Occipital lobe (tissue), 1 donor: ENCODE measurements at regions not wholly inside any gene's neighbourhood (a gene's known extent, or its start where the extent isn't known, plus 50 kb on each side); places are given as distances from the start of the nearest gene placed in this dataset.
"Not testable (repeated sequence)": the region's sequence is repeated elsewhere in the genome, so short reads cannot be mapped to it uniquely, and the experiment has no call there.

ENCODE experiments used
- DNase-seq: peaks from one replicate; lab custom pipeline; 2025; lab: John Stamatoyannopoulos, UW

GRCh38 chr1:56123826-56124225 lies 455.5 kb downstream of the PLPP3 start:
- no peak for DNase-seq

DNA sequence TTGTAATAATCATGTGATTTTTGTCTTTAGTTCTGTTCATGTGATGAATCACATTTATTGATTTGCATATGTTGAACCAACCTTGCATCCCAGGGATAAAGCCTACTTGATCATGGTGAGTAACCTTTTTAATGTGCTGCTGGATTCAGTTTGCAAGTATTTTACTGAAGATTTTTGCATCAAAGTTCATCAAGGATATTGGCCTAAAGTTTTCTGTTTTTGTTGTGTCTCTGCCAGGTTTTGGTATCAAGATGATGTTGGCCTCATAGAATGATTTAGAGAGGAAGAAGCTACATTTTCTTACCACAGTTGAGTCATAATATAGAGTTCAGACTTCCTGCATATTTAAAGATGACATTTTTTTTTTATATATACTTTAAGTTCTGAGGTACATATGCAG lies 455.9 kb downstream of the PLPP3 start:
- no peak for DNase-seq

- DNase-seq = no peak
Observed at GRCh38 chr1:56120021-56120420, 459.3 kb downstream of the PLPP3 start.

GRCh38 chr1:56118676-56119075 lies 460.7 kb downstream of the PLPP3 start:
- not testable (repeated sequence) for DNase-seq

GRCh38 chr1:56115701-56116100 lies 463.7 kb downstream of the PLPP3 start:
- DNase-seq = no peak

GRCh38 chr1:56113679-56114078 lies 465.7 kb downstream of the PLPP3 start:
- no peak for DNase-seq

DNA sequence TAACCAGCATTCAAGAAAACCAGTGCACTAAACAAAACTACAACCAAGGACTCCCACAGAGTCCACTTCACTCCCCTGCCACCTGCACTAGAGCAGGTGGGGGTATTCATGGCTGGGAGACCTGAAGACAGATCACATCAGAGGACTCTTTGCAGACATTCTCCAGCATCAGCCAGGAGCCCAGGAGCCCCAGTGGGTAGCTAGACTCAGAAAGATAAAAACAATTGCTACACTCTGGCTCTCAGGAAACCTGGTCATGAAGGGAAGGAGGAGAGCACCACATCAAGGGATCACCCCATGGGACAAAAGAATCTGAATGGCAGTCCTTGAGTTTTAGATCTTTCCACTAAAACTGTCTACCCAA lies 472.1 kb downstream of the PLPP3 start:
- no peak for DNase-seq

DNA sequence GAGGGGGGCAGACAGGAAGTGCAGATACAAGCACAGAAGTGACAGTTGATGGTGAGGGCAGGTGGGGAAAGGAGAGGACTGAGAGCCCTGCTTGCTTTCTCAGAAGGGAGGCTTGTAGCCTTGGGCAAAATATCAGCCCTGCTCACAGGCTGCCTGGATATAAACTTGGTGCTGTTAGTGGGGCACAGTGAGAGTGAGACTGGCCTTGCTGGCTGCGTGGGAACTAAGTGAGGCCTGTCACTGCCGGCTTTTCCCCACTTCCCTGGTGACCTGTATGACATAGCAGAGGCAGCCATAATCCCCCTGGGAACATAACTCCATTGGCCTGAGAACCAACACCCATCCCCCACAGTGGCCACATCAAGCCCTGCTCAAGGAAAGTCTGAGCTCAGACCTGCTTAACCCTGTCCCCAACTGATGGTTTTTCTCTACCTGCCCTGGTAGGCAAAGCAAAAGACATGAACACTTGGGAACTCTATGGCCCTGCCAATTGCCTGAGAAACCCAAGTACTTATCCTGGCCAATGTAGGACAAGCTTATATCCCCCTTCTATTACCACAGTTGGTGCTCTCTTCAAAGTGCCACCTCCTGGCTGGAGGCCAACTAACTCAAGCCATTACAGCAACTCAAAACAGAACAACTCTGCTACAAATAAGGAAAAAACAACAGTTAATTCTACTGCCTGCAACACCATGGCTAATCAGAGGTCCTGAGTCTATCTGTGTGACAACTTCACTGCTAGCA lies 472.7 kb downstream of the PLPP3 start:
- DNase-seq = no peak

DNA sequence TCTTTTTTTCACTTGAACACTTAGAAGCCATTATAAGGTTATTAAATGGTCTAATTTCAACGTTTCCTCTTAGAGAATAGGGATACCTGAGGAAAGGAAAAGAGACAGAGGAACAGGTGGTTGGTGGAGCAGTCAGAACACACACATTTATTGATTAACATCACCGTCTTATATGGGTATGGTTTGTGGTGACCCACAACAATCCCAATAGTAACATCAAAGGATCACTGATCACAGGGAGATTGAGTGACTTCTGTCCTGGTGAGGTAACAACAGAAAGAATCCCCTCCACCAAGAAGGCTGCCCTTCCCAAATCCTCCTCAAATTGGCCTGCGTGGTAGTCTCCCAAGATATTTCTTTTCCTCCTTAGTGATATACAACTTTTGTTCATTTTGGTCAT lies 474.0 kb downstream of the PLPP3 start:
- DNase-seq = no peak

DNA sequence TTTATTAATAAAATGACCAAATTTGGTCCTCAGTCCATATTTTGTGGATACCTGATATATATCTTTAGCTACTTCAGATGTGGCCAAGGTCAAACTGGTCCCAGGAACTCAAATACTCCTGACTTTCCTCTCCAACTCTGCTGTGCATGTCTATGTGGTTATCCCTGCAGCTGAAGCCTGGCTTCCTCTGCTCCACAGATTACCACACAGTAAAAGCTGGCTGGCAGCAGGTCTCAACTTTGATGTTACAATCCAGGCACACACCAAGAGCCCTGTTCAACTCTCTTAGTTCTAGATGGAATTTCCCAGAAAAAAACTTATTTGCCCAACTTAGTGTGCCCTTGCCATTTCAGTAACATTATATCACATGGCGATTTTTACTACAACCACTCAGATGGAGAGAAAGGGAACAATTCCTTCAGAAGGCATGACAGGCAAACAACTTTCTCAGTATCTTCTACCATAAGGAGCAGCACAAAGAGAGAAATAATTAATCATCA lies 479.5 kb downstream of the PLPP3 start:
- no peak for DNase-seq

DNA sequence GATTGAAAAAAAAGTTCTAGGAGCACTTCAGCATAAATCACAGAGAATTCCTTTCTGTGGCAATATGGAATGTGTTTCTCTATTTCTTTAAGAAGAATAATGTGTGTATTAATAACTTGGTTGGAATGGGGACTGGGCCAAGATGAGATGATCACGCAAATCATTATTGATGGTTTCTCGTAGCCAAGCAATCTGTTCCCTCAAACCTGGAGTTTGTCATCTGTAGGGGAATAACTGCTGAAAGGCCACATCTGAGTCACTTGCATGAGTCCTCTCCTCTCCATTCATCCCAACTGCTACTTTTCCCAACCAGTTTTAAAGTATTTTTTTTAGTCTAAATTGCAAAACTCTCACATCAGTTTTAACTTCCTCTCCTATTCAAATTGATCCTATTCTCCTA lies 480.4 kb downstream of the PLPP3 start:
- no peak for DNase-seq

GRCh38 chr1:56097713-56098112 lies 481.6 kb downstream of the PLPP3 start:
- no peak for DNase-seq

DNA sequence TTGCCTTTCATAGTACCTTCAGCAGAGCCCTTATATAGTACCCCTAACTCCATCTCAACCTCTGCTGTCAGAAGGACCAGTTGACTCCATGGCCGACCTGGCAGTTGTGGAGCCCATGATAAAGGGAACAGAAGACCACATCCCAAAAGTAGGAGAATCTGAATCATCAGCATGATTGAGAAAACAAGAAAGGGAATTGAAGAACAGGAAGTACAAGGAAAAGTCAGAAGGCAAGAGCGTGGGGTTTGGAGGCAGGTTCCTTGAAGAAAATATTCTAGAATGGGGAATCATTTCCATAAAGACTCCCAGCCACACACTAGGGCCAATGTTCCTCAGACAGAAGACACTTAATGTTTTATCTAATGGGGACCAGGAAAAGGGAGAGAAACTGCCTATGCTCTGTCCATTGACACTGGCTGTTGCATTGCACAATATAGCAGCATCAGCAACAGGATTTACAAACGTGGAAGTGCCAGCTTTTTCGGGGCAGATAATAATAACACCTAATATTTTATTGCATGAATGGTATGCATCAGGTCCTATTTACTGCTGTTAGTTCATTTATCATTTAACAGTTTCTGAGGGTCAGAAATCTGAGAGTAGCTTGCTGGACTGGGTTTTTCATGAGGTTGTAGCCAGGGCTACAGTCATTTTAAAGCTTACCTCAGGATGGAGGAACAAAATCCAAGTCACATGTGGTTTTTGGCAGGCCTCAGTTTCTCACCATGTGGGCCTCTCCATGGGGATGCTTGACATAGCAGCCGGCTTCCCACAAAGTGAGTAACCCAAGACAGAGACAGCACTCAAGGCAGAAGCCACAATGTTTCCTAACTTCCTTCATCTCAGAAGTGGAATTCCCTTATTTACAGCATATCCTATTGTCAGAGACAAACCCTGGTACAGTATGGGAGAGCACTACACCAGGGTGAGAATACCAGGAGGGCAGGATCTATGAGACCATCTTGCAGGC lies 483.4 kb downstream of the PLPP3 start:
- DNase-seq = no peak

DNA sequence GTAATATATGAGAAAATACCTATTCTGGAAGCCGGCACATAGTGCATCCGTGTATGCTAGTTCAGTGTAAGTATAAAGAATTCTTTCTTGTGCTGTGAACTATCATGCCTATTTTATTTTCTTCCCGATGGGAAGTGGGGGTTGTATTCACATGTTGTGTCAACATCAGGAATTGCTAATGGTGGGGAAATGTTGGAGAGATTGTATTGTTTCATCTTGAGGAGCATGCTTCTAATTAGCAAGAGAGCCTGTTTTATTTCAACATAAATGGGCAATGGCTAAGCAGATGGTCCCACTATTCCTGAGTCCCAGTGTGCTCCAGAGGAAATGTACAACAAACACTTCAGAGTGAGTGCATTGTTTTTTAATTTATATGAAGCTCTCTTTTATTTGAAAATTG lies 485.2 kb downstream of the PLPP3 start:
- no peak for DNase-seq

GRCh38 chr1:56092684-56093570 lies 486.4 kb downstream of the PLPP3 start:
- DNase-seq = no peak

DNA sequence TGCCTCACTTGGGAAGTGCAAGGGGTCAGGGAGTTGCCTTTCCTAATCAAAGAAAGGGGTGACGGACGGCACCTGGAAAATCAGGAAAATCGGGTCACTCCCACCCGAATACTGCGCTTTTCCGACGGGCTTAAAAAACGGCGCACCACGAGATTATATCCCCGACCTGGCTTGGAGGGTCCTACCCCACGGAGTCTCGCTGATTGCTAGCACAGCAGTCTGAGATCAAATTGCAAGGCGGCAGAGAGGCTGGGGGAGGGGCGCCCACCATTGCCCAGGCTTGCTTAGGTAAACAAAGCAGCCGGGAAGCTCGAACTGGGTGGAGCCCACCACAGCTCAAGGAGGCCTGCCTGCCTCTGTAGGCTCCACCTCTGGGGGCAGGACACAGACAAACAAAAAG lies 489.5 kb downstream of the PLPP3 start:
- not testable (repeated sequence) for DNase-seq

GRCh38 chr1:56084246-56084645 lies 495.1 kb downstream of the PLPP3 start:
- no peak for DNase-seq

GRCh38 chr1:56081736-56082135 lies 497.6 kb downstream of the PLPP3 start:
- DNase-seq = no peak

- no peak for DNase-seq
Observed at GRCh38 chr1:56081173-56081572, 498.2 kb downstream of the PLPP3 start.

DNA sequence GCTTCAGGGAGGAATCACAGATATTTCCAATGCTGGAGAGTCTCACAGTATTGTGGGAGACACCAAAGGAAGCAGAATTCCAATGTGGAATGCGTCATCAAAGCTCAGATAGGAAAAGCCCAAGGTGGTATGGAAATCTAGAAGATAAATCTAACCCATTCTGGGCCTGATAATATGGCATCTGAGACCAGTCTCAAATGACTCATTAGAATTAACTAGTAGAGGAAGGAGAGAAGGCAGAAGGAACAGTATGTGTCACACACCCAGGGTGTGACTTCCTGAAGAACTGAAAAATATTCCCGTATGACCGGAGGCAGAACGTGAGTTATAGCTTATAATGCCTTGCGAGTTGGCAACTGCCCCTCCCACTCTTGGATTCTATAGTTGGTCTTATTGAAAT lies 499.2 kb downstream of the PLPP3 start:
- no peak for DNase-seq

GRCh38 chr1:56079391-56079790 lies 500.0 kb downstream of the PLPP3 start:
- DNase-seq = no peak

DNA sequence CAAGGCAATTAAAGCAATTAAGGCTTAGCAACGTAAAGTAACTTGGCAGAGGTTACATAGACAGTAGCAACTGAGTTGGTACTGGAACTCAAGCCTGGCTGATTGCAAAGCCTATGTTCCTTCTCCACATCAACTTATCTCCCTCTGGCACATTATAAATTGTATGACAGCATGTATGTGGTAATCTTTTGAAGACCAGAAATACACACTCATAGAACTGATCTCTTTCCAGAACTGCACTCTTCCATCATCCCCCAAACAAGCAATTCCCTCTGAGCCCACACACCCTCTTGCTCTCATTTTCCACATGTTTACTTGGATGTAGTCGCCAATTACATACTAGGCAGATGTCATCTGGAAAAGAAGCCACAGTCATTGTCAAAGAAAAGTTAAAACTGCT lies 502.2 kb downstream of the PLPP3 start:
- DNase-seq = no peak
